Neural progenitor cell (in vitro differentiated cells): ENCODE measurements at regions not wholly inside any gene's neighbourhood (a gene's known extent, or its start where the extent isn't known, plus 50 kb on each side); places are given as distances from the start of the nearest gene placed in this dataset.

Source experiments
- EZH2phosphoT487 ChIP-seq: fragments of 200-600 bp; sonication (generic); IDR thresholded peaks from 2 replicates; pipeline ENCODE4 v1.6.1; 2017; ENCODE audit warnings: antibody characterized with exemption
- TF ChIP-seq, protein P1 (sequence below): fragments of 200-600 bp; sonication (generic); IDR thresholded peaks from 2 replicates; pipeline ENCODE4 v1.5.1; 2017; ENCODE audit warnings: antibody characterized with exemption, mild to moderate bottlenecking

DNA sequence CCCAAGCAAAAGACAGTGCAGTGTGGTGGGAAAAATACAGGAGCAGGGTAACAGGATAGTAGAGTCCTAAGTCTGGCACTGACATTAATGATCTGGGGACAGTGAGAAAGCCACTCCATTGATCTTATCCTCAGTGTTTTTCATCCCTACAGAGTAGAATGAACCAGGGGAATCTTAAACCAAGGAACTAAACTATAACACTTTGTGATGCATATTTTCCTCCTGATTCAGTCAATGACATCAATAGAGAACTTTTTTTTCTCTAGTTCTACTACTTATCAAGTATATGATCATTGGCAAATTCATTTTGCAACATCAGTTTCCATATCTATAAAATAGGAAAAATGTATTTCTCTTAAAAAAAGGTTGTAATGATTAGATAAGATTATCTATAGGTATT, 151.1 kb downstream of the TMEM26 start:
- TF ChIP-seq, protein P1, sequence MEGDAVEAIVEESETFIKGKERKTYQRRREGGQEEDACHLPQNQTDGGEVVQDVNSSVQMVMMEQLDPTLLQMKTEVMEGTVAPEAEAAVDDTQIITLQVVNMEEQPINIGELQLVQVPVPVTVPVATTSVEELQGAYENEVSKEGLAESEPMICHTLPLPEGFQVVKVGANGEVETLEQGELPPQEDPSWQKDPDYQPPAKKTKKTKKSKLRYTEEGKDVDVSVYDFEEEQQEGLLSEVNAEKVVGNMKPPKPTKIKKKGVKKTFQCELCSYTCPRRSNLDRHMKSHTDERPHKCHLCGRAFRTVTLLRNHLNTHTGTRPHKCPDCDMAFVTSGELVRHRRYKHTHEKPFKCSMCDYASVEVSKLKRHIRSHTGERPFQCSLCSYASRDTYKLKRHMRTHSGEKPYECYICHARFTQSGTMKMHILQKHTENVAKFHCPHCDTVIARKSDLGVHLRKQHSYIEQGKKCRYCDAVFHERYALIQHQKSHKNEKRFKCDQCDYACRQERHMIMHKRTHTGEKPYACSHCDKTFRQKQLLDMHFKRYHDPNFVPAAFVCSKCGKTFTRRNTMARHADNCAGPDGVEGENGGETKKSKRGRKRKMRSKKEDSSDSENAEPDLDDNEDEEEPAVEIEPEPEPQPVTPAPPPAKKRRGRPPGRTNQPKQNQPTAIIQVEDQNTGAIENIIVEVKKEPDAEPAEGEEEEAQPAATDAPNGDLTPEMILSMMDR, result no peak
- TF ChIP-seq EZH2phosphoT487, result no peak
